CD14-positive monocyte (primary cell): ENCODE measurements at regions not wholly inside any gene's neighbourhood (a gene's known extent, or its start where the extent isn't known, plus 50 kb on each side); places are given as distances from the start of the nearest gene placed in this dataset.

ENCODE experiments used
- DNase-seq, 3 donors: peaks; one replicate each; pipeline ENCODE4 v3.0.0-alpha.2; 2011 to 2022
- H2AFZ ChIP-seq: 2 replicates; pipeline ENCODE4 v1.6.0; 2012; ENCODE audit warnings: mild to moderate bottlenecking, low read depth, low read length, inconsistent platforms; ENCODE audit not compliant: insufficient read depth, poor library complexity, severe bottlenecking
- H3K27ac ChIP-seq, 2 donors: 1 replicate in 1 of 2; 2 replicates in 1 of 2; pipeline ENCODE4 v1.5.1; 2012 to 2013; ENCODE audit warnings: low read length in 2 of 2, control low read depth in 1 of 2, inconsistent platforms in 1 of 2, low read depth in 1 of 2, mild to moderate bottlenecking in 1 of 2
- H3K27me3 ChIP-seq, 2 donors: one replicate each; pipeline versions ENCODE4 v1.6.0 to v1.6.1; 2011 to 2013; ENCODE audit warnings: low read length in 2 of 2; ENCODE audit not compliant: control insufficient read depth in 2 of 2, insufficient read depth in 2 of 2
- H3K36me3 ChIP-seq, 2 donors: replicated peaks in 1 of 2; 1 replicate in 1 of 2; 2 replicates in 1 of 2; pipeline versions ENCODE4 v1.5.1 to v1.6.1; 2012 to 2013; ENCODE audit warnings: low read length in 2 of 2, control low read depth in 1 of 2, inconsistent platforms in 1 of 2, mild to moderate bottlenecking in 1 of 2; ENCODE audit not compliant: insufficient read depth in 2 of 2, control insufficient read depth in 1 of 2
- H3K4me1 ChIP-seq, 2 donors: 1 replicate in 1 of 2; 2 replicates in 1 of 2; pipeline versions ENCODE4 v1.5.1 to v1.6.1; 2012 to 2013; ENCODE audit warnings: low read length in 2 of 2, control low read depth in 1 of 2, inconsistent platforms in 1 of 2, mild to moderate bottlenecking in 1 of 2, moderate library complexity in 1 of 2; ENCODE audit not compliant: insufficient read depth in 2 of 2, control insufficient read depth in 1 of 2
- H3K4me2 ChIP-seq: replicated peaks from 2 replicates; pipeline ENCODE3; 2012; ENCODE audit warnings: low read length, moderate library complexity, mild to moderate bottlenecking; ENCODE audit not compliant: poor library complexity, severe bottlenecking; ENCODE audit errors: extremely low read depth
- H3K4me3 ChIP-seq, 3 experiments: fragments of 200-600 bp in 1 of 3; sonication (generic) in 1 of 3; replicated peaks in 1 of 3; 1 replicate in 2 of 3; 2 replicates in 1 of 3; pipeline ENCODE4 v1.5.1; 2011 to 2013; ENCODE audit warnings: low read length in 3 of 3, mild to moderate bottlenecking in 3 of 3, control low read depth in 2 of 3, low read depth in 2 of 3, inconsistent platforms in 1 of 3, moderate library complexity in 1 of 3
- H3K79me2 ChIP-seq: 2 replicates; pipeline ENCODE4 v1.6.0; 2012; ENCODE audit warnings: mild to moderate bottlenecking, control low read depth, inconsistent platforms, low read length, moderate library complexity; ENCODE audit not compliant: insufficient read depth
- H3K9ac ChIP-seq: 2 replicates; pipeline ENCODE4 v1.6.0; 2017; ENCODE audit warnings: low read length, mild to moderate bottlenecking; ENCODE audit not compliant: insufficient read depth, poor library complexity, severe bottlenecking
- H3K9me3 ChIP-seq, 2 donors: replicated peaks in 1 of 2; 1 replicate in 1 of 2; 2 replicates in 1 of 2; pipeline versions ENCODE4 v1.5.1 to v1.6.1; 2012 to 2013; ENCODE audit warnings: low read length in 2 of 2, control low read depth in 1 of 2; ENCODE audit not compliant: control insufficient read depth in 1 of 2, insufficient read depth in 1 of 2
- H4K20me1 ChIP-seq: 2 replicates; pipeline ENCODE4 v1.6.0; 2012; ENCODE audit warnings: mild to moderate bottlenecking, low read length, control low read depth, moderate library complexity; ENCODE audit not compliant: insufficient read depth
- H3K27ac Mint-ChIP-seq, 7 donors: one replicate each; pipeline ENCODE4 v1.8.0; 2020; ENCODE audit warnings: mild to moderate bottlenecking in 7 of 7, mixed read lengths in 7 of 7, moderate library complexity in 6 of 7, inconsistent platforms in 2 of 7
- H3K27me3 Mint-ChIP-seq, 3 donors: one replicate each; pipeline ENCODE4 v1.8.0; 2021 to 2022; ENCODE audit warnings: low read depth in 3 of 3, mild to moderate bottlenecking in 3 of 3, mixed read lengths in 3 of 3, moderate library complexity in 3 of 3, inconsistent platforms in 1 of 3
- H3K36me3 Mint-ChIP-seq, 2 donors: one replicate each; pipeline ENCODE4 v1.8.0; 2020; ENCODE audit warnings: mixed read lengths in 2 of 2, inconsistent platforms in 1 of 2, mild to moderate bottlenecking in 1 of 2
- H3K4me1 Mint-ChIP-seq: one replicate; pipeline ENCODE4 v1.8.0; 2020; ENCODE audit warnings: mild to moderate bottlenecking, mixed read lengths
- H3K4me3 Mint-ChIP-seq, 2 donors: one replicate each; pipeline ENCODE4 v1.8.0; 2020; ENCODE audit warnings: mild to moderate bottlenecking in 2 of 2, mixed read lengths in 2 of 2, moderate library complexity in 1 of 2
- H3K9me3 Mint-ChIP-seq, 7 donors: one replicate each; pipeline ENCODE4 v1.8.0; 2020 to 2022; ENCODE audit warnings: mixed read lengths in 7 of 7, mild to moderate bottlenecking in 6 of 7, moderate library complexity in 6 of 7, inconsistent platforms in 2 of 7
- CTCF ChIP-seq: fragments of 200-600 bp; IDR thresholded peaks from one replicate; pipeline ENCODE4 v1.8.0; 2022; ENCODE audit warnings: antibody characterized with exemption, mild to moderate bottlenecking
- WGBS: methylation state at CpG from one replicate; pipeline ENCODE4 v1.1.5; 2013; ENCODE audit warnings: missing lambda C conversion rate; ENCODE audit not compliant: insufficient coverage; 5-methylcytosine and 5-hydroxymethylcytosine counted together
- intact Hi-C, 2 donors: fragments of 100-400 bp; cut with micrococcal nuclease; formaldehyde crosslinking; loops; one replicate each; pipeline versions ENCODE4 v1.15.0 to v1.15.1; 2023

GRCh38 chr2:155125585-155126230, 427.2 kb downstream of the KCNJ3 start:
- Mint-ChIP-seq H3K4me1 (no peaks in the 10 kb centered on the region), H3K36me3 (no peaks in the 10 kb centered on the region), H3K9me3 (peaks cover 0 to 5% (median 3%) of the 10 kb centered on the region in 7 donors), H3K4me3 (no peak overlapping the region), H3K27me3 (no peaks in the 10 kb centered on the region), H3K27ac (no peak overlapping the region)
- H3K4me2 ChIP-seq = no peak overlapping the region
- H3K27ac ChIP-seq = no peak overlapping the region
- no peak overlapping the region for H3K4me3 ChIP-seq
- no peaks in the 10 kb centered on the region for H3K9me3 ChIP-seq
- no peaks in the 10 kb centered on the region for H3K36me3 ChIP-seq
- H3K27me3 ChIP-seq = no peaks in the 10 kb centered on the region
- no CpG with 5 or more reads among the region's 5 CpGs for WGBS
- H4K20me1 ChIP-seq = no peaks in the 10 kb centered on the region
- no peak overlapping the region for H3K9ac ChIP-seq
- no peaks in the 10 kb centered on the region for H3K4me1 ChIP-seq
- H3K79me2 ChIP-seq = no peaks in the 10 kb centered on the region
- TF ChIP-seq CTCF = no peak
- intact Hi-C loops = no loop called here
- no peak for DNase-seq
- no peak overlapping the region for H2AFZ ChIP-seq

GRCh38 chr2:155115846-155116245, 417.4 kb downstream of the KCNJ3 start:
- no peaks in the 10 kb centered on the region for H3K36me3 ChIP-seq
- no peaks in the 10 kb centered on the region for H3K4me1 ChIP-seq
- H3K4me1 Mint-ChIP-seq = no peaks in the 10 kb centered on the region
- no peaks in the 10 kb centered on the region for H3K79me2 ChIP-seq
- DNase-seq = no peak
- H2AFZ ChIP-seq = no peak overlapping the region
- H3K27ac ChIP-seq = no peak overlapping the region
- H3K9ac ChIP-seq = no peak overlapping the region
- no peaks in the 10 kb centered on the region for H3K27me3 ChIP-seq
- no peak overlapping the region for H3K4me3 ChIP-seq
- no peak overlapping the region for H3K4me3 Mint-ChIP-seq
- intact Hi-C loops = no loop called here
- no peak overlapping the region for H3K4me2 ChIP-seq
- H3K27me3 Mint-ChIP-seq = no peaks in the 10 kb centered on the region
- WGBS = no CpG with 5 or more reads among the region's 1 CpG
- H3K9me3 ChIP-seq = peaks cover 5 to 11% of the 10 kb centered on the region in 2 donors
- H4K20me1 ChIP-seq = no peaks in the 10 kb centered on the region
- no peak for TF ChIP-seq CTCF
- H3K9me3 Mint-ChIP-seq = peaks cover 5 to 15% (median 6%) of the 10 kb centered on the region in 7 donors
- no peak overlapping the region for H3K27ac Mint-ChIP-seq
- no peaks in the 10 kb centered on the region for H3K36me3 Mint-ChIP-seq
